ENCODE measurements at regions not wholly inside any gene's neighbourhood (a gene's known extent, or its start where the extent isn't known, plus 50 kb on each side); places are given as distances from the start of the nearest gene placed in this dataset.
A peak's percentile ranks its signal among the peaks of the same experiment; 100 is the strongest.

GRCh38 chr11:112401036-112401769, 140.5 kb upstream of the PLET1 start:
- Mint-ChIP-seq H3K27me3 (ENCODE audit: low read depth, poor library complexity) (peaks cover 7% of the 10 kb centered on the region), H3K36me3 (ENCODE audit: low read depth) (no peaks in the 10 kb centered on the region), H3K27ac (no peak overlapping the region), H3K4me3 (no peak overlapping the region), H3K9me3 (no peaks in the 10 kb centered on the region), H3K4me1 (peaks cover 5% of the 10 kb centered on the region)
- no peak for TF ChIP-seq CTCF (IDR thresholded peaks at IDR 0.05)
- no peak for DNase-seq

DNA sequence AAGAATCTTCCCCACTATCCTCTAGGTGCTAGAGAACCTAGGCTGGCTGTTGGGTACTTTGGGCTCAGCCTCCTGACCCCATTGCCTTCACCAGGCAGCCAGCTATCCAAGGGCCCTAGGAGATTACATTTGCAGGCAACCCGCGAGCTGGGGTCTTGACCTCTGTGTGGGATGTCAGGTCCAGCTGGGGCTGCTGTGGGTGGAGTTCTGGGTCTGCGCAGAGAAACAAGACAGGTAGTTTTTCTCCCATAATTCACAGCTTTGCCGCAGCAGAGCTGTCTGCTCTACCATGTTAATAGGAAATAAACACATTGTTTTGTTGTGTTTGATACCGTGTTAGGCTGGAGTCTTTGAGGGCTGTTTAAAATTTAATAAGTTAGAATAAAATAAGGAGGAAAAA, 142.8 kb upstream of the PLET1 start:
- peaks cover 9% of the 10 kb centered on the region for H3K27me3 Mint-ChIP-seq (ENCODE audit: low read depth, poor library complexity)
- DNase-seq: peak; percentile 12
- H3K9me3 Mint-ChIP-seq: no peaks in the 10 kb centered on the region
- no peak for TF ChIP-seq CTCF (IDR thresholded peaks at IDR 0.05)
- no peaks in the 10 kb centered on the region for H3K36me3 Mint-ChIP-seq (ENCODE audit: low read depth)
- no peak overlapping the region for H3K27ac Mint-ChIP-seq
- H3K4me3 Mint-ChIP-seq: no peak overlapping the region
- peaks cover 8% of the 10 kb centered on the region for H3K4me1 Mint-ChIP-seq

DNA sequence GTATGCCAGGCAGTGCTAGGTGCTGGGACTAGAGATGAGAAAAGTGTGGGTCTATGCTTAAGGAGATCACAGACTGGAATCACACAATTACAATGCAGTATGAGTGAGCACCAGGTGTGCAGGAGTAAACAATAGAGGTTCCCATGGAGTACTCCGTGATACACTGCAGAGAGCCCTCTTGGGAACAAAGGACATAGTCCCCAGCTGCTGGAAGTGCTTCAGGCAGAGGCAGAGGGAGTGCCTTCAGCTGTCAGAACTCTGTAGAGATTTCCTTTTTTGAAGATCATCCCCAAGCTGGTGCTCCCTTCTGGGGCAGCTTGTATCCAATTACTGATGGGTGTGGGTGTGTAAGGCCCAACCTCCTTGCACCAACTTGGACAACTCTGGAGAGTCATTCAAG, 143.5 kb upstream of the PLET1 start:
- H3K4me3 Mint-ChIP-seq: no peak overlapping the region
- no peak overlapping the region for H3K27ac Mint-ChIP-seq
- H3K4me1 Mint-ChIP-seq: peaks cover 14% of the 10 kb centered on the region
- H3K9me3 Mint-ChIP-seq: no peaks in the 10 kb centered on the region
- no peaks in the 10 kb centered on the region for H3K36me3 Mint-ChIP-seq (ENCODE audit: low read depth)
- peaks cover 6% of the 10 kb centered on the region for H3K27me3 Mint-ChIP-seq (ENCODE audit: low read depth, poor library complexity)
- no peak for TF ChIP-seq CTCF (IDR thresholded peaks at IDR 0.05)
- DNase-seq: no peak

GRCh38 chr11:112408517-112408916, 147.9 kb upstream of the PLET1 start:
- Mint-ChIP-seq H3K9me3 (peaks cover 21% of the 10 kb centered on the region), H3K36me3 (ENCODE audit: low read depth) (peaks cover 4% of the 10 kb centered on the region), H3K27me3 (ENCODE audit: low read depth, poor library complexity) (peaks cover 4% of the 10 kb centered on the region), H3K27ac (no peak overlapping the region), H3K4me3 (peak overlapping the region; percentile 19), H3K4me1 (peaks cover 23% of the 10 kb centered on the region)
- DNase-seq: peak; percentile 6
- no peak for TF ChIP-seq CTCF (IDR thresholded peaks at IDR 0.05)

DNA sequence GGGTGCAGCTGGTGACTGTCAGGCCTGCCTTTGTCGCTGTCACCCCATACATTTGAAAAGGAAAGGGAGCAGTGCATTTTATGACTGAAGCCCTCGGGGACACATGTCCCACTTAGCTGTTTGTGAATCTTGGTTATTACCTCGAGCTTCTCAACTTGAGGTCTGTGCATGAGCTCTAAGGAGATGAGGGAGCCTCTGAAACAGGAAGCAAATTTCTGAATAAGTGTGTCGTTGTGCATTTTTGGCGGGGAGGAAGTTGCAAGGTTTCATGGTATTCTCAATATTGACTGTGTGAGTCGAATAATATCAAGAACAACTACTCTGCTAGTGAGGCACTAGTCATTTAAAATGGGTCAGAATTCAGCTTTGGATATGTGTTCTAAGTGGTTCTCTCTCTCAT, 149.7 kb upstream of the PLET1 start:
- DNase-seq: no peak
- no peak for TF ChIP-seq CTCF (IDR thresholded peaks at IDR 0.05)
- Mint-ChIP-seq H3K4me3 (no peak overlapping the region), H3K4me1 (peaks cover 23% of the 10 kb centered on the region), H3K9me3 (peaks cover 39% of the 10 kb centered on the region), H3K27me3 (ENCODE audit: low read depth, poor library complexity) (peaks cover 9% of the 10 kb centered on the region), H3K27ac (no peak overlapping the region), H3K36me3 (ENCODE audit: low read depth) (peaks cover 10% of the 10 kb centered on the region)

DNA sequence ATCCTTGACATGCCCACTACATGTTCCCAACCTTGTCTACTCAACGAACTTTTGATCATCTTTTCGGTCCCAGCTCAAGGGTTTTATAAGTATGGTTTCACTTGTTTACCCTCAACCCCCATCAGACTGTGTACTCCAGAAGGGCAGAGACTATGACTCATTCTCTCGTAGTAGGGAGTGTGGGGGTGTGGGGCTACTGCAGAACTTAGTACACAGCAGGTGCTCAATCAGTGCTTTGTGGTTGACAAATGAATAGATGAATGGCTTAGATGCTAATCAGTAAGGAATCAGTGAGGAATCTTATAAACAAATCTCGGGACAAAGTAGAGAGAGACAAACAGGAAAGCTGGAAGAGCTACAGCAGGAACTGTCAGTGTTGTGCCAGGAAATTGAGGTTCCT, 151.7 kb upstream of the PLET1 start:
- Mint-ChIP-seq H3K4me3 (no peak overlapping the region), H3K4me1 (peaks cover 23% of the 10 kb centered on the region), H3K9me3 (peaks cover 46% of the 10 kb centered on the region), H3K36me3 (ENCODE audit: low read depth) (peaks cover 10% of the 10 kb centered on the region), H3K27me3 (ENCODE audit: low read depth, poor library complexity) (peaks cover 16% of the 10 kb centered on the region), H3K27ac (no peak overlapping the region)
- no peak for TF ChIP-seq CTCF (IDR thresholded peaks at IDR 0.05)
- DNase-seq: no peak

Data from nephron progenitor cell (in vitro differentiated cells).